HUES6 (cell line): ENCODE measurements at regions not wholly inside any gene's neighbourhood (a gene's known extent, or its start where the extent isn't known, plus 50 kb on each side); places are given as distances from the start of the nearest gene placed in this dataset.
"Not testable (repeated sequence)": the region's sequence is repeated elsewhere in the genome, so short reads cannot be mapped to it uniquely, and the experiment has no call there.

Experiments
- H3K27ac ChIP-seq: 2 replicates; pipeline ENCODE4 v1.7.0; 2013; ENCODE audit warnings: low read depth, mild to moderate bottlenecking, low read length, inconsistent platforms
- H3K27me3 ChIP-seq: 2 replicates; pipeline ENCODE4 v1.6.1; 2013; ENCODE audit warnings: low read length; ENCODE audit not compliant: control insufficient read depth, insufficient read depth
- H3K36me3 ChIP-seq: 2 replicates; pipeline ENCODE4 v1.6.1; 2013; ENCODE audit warnings: low read length; ENCODE audit not compliant: control insufficient read depth, insufficient read depth
- H3K4me1 ChIP-seq: 2 replicates; pipeline ENCODE4 v1.6.1; 2013; ENCODE audit warnings: low read length; ENCODE audit not compliant: control insufficient read depth, insufficient read depth
- H3K4me3 ChIP-seq: 2 replicates; pipeline ENCODE4 v1.5.1; 2013; ENCODE audit warnings: low read depth, low read length
- H3K9ac ChIP-seq: one replicate; pipeline ENCODE4 v1.6.1; 2013; ENCODE audit warnings: mild to moderate bottlenecking, low read length
- H3K9me3 ChIP-seq: 2 replicates; pipeline ENCODE4 v1.6.1; 2013; ENCODE audit warnings: low read depth, low read length; ENCODE audit not compliant: control insufficient read depth, insufficient read depth

GRCh38 chr4:130053723-130054122, 957.8 kb downstream of the C4orf33 start:
- no peaks in the 10 kb centered on the region for H3K36me3 ChIP-seq
- no peak overlapping the region for H3K27ac ChIP-seq
- H3K27me3 ChIP-seq, result no peaks in the 10 kb centered on the region
- no peak overlapping the region for H3K4me3 ChIP-seq
- H3K9me3 ChIP-seq, result peaks cover 17% of the 10 kb centered on the region
- no peaks in the 10 kb centered on the region for H3K4me1 ChIP-seq
- H3K9ac ChIP-seq, result no peak overlapping the region

GRCh38 chr4:130054908-130055307, 959.0 kb downstream of the C4orf33 start:
- no peaks in the 10 kb centered on the region for H3K27me3 ChIP-seq
- no peak overlapping the region for H3K27ac ChIP-seq
- no peaks in the 10 kb centered on the region for H3K36me3 ChIP-seq
- H3K9me3 ChIP-seq, result peaks cover 17% of the 10 kb centered on the region
- H3K4me3 ChIP-seq, result no peak overlapping the region
- no peak overlapping the region for H3K9ac ChIP-seq
- no peaks in the 10 kb centered on the region for H3K4me1 ChIP-seq

- H3K27ac ChIP-seq, result no peak overlapping the region
- no peaks in the 10 kb centered on the region for H3K27me3 ChIP-seq
- no peaks in the 10 kb centered on the region for H3K4me1 ChIP-seq
- H3K4me3 ChIP-seq, result no peak overlapping the region
- H3K9ac ChIP-seq, result no peak overlapping the region
- H3K9me3 ChIP-seq, result peaks cover 16% of the 10 kb centered on the region
- H3K36me3 ChIP-seq, result no peaks in the 10 kb centered on the region
These were observed 960.3 kb downstream of the C4orf33 start for GRCh38 chr4:130056286-130056685.

- H3K27me3 ChIP-seq, result no peaks in the 10 kb centered on the region
- H3K9me3 ChIP-seq, result no peaks in the 10 kb centered on the region
- peaks cover 8% of the 10 kb centered on the region; the same call in 1 of the 2 replicates for H3K4me1 ChIP-seq
- H3K27ac ChIP-seq, result no peak overlapping the region
- H3K36me3 ChIP-seq, result no peaks in the 10 kb centered on the region
- no peak overlapping the region for H3K4me3 ChIP-seq
- H3K9ac ChIP-seq, result no peak overlapping the region
These were observed 968.5 kb downstream of the C4orf33 start for GRCh38 chr4:130064471-130064870.

- Histone ChIP-seq H3K4me1 (peaks cover 8% of the 10 kb centered on the region; the same call in 1 of the 2 replicates), H3K9ac (no peak overlapping the region), H3K36me3 (no peaks in the 10 kb centered on the region), H3K27ac (no peak overlapping the region), H3K9me3 (no peaks in the 10 kb centered on the region), H3K4me3 (no peak overlapping the region), H3K27me3 (no peaks in the 10 kb centered on the region)
These were observed 971.5 kb downstream of the C4orf33 start for GRCh38 chr4:130067419-130067818.

GRCh38 chr4:130068072-130068471, 972.1 kb downstream of the C4orf33 start:
- Histone ChIP-seq H3K4me1 (peaks cover 8% of the 10 kb centered on the region; the same call in 1 of the 2 replicates), H3K27ac (no peak overlapping the region), H3K36me3 (no peaks in the 10 kb centered on the region), H3K4me3 (no peak overlapping the region), H3K9ac (no peak overlapping the region), H3K27me3 (no peaks in the 10 kb centered on the region), H3K9me3 (no peaks in the 10 kb centered on the region)

DNA sequence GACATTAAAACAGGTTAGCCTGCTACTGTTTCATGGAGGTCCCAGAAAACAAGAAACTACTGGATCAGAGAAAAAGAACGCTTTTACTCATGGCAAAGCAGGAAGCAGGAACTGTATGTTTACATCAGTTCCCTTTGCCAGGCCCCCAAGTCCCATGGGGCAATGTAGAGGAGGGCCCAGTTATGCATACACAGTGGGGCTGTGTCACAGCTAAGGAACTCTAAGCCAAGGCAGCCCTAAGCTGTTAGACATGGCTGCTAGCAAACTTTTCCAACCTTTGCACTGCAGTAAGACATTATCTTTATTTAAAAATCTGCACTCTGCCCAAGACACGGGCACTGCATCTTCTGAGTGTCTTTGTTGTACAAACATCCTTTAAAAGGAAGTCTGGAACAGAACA, 975.8 kb downstream of the C4orf33 start:
- Histone ChIP-seq H3K27ac (no peak overlapping the region), H3K4me3 (no peak overlapping the region), H3K4me1 (peaks cover 8% of the 10 kb centered on the region; the same call in 1 of the 2 replicates), H3K36me3 (no peaks in the 10 kb centered on the region), H3K27me3 (no peaks in the 10 kb centered on the region), H3K9ac (no peak overlapping the region), H3K9me3 (no peaks in the 10 kb centered on the region)

DNA sequence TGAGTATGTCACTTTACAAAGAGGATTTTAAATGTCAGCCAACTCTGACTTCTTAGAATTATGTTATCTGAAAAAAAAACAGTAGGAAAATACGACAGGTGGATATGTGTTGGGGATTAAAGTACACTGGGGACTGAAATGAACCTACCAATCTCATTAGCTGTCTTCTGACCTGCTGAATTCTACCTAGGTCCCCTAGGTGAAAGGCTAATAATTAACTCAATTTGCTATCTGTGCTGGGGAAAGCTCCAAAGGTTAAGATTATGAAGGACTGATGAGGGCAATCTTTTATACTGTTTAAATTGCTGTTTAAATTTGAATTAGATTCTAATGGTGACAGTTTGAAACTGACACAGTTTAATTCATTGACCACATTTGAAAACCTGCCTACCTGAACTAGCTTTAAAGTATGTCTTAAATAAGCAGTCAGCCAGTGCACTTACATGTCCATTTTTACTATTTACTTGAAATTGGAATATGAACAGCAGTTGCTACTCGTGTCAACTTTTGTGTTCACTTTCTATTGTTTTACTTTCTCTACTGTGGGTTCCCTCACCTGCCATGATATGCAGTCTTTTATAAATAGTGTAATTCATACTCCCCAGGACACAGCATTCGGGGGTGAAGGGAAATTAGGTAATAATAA, 977.3 kb downstream of the C4orf33 start:
- H3K4me3 ChIP-seq, result no peak overlapping the region

GRCh38 chr4:130074096-130074495, 978.1 kb downstream of the C4orf33 start:
- Histone ChIP-seq H3K9ac (no peak overlapping the region), H3K27me3 (no peaks in the 10 kb centered on the region), H3K4me1 (no peaks in the 10 kb centered on the region), H3K36me3 (no peaks in the 10 kb centered on the region), H3K27ac (no peak overlapping the region), H3K4me3 (no peak overlapping the region), H3K9me3 (no peaks in the 10 kb centered on the region)

More for the DNA sequence above, 977.3 kb downstream of the C4orf33 start:
- Histone ChIP-seq H3K36me3 (no peaks in the 10 kb centered on the region), H3K4me1 (peaks cover under 1% of the 10 kb centered on the region; the same call in 1 of the 2 replicates), H3K27ac (no peak overlapping the region), H3K9me3 (no peaks in the 10 kb centered on the region), H3K9ac (no peak overlapping the region), H3K27me3 (no peaks in the 10 kb centered on the region)

DNA sequence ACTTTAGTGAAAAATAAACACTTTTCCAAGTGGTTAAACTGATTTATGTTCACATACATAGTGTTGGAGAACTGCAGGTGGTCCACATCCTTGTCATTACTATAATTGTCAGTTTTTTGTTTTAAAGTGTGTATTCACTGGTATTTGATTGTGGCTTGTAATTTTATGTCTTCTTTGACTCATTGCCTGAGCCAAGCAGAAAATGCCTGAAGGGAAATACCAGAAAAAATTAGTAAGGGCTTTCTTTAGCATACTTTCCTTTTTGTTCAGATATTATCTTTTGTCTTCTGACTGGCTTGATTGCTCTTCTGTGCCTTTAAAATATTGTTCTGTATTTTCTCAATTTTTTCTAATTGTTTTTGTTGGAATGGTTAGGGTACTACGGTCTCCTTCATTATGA, 981.3 kb downstream of the C4orf33 start:
- Histone ChIP-seq H3K27ac (no peak overlapping the region), H3K4me3 (no peak overlapping the region), H3K9me3 (no peaks in the 10 kb centered on the region), H3K27me3 (no peaks in the 10 kb centered on the region), H3K9ac (no peak overlapping the region), H3K4me1 (no peaks in the 10 kb centered on the region), H3K36me3 (no peaks in the 10 kb centered on the region)

DNA sequence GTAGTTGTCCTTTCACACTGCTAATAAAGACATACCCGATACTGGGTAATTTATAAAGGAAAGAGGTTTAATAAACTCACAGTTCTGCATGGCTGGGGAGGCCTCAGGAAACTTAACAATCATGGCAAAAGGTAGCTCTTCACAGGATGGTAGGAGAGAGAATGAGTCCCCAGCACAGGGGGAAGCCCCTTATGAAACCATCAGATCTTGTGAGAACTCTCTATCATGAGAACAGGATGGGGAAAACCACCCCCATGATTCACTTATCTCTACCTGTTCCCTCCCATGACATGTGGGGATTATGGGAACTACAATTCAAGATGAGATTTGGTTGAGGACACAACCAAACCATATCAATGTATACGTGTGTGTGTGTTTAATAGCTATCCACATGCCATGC, 983.1 kb downstream of the C4orf33 start:
- not testable (repeated sequence) for H3K27ac ChIP-seq, H3K27me3 ChIP-seq, H3K36me3 ChIP-seq, H3K9me3 ChIP-seq, H3K9ac ChIP-seq, H3K4me1 ChIP-seq, H3K4me3 ChIP-seq
